ENCODE measurements at regions not wholly inside any gene's neighbourhood (a gene's known extent, or its start where the extent isn't known, plus 50 kb on each side); places are given as distances from the start of the nearest gene placed in this dataset.

DNA sequence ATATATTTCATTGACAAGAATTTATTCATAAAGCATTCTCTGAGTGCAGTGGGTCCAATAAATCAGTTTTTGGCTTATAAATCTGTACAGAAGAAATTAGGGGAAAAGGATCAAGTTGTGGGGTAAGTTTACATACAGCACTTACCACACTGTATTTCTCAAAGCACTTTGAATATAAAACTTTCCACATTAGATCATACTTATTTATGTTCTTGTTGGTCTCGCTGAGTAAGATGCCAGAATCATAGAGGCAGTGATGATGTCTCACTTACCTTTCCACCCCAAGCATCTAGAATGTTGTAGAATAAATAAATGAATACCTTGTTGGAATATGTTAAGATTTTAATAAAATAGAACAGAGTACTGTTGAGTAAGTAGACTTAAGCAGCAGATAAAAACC lies 279.1 kb downstream of the PCDH20 start:
- H3K9me3 Mint-ChIP-seq = peaks cover 0 to 3% (median 0%) of the 10 kb centered on the region in 7 donors
- Histone ChIP-seq H3K27me3 (ENCODE audit: control insufficient read depth in 2 of 2, insufficient read depth in 2 of 2, low read length in 2 of 2) (no peaks in the 10 kb centered on the region), H3K79me2 (ENCODE audit: insufficient read depth, low read length) (no peaks in the 10 kb centered on the region), H3K9ac (ENCODE audit: insufficient read depth, low read length, poor library complexity, severe bottlenecking) (no peak overlapping the region), H3K4me2 (replicated peaks; ENCODE audit: extremely low read depth, low read length, poor library complexity, severe bottlenecking) (no peak overlapping the region), H3K4me1 (ENCODE audit: control insufficient read depth in 1 of 2, insufficient read depth in 2 of 2, low read length in 2 of 2) (no peaks in the 10 kb centered on the region), H4K20me1 (ENCODE audit: insufficient read depth, low read length) (no peaks in the 10 kb centered on the region), H3K36me3 (replicated peaks in 1 of 2; ENCODE audit: control insufficient read depth in 1 of 2, insufficient read depth in 2 of 2, low read length in 2 of 2) (no peaks in the 10 kb centered on the region), H3K4me3 (replicated peaks in 1 of 3; ENCODE audit: low read depth in 2 of 3, low read length in 3 of 3) (no peak overlapping the region), H3K9me3 (replicated peaks in 1 of 2; ENCODE audit: control insufficient read depth in 1 of 2, insufficient read depth in 1 of 2, low read length in 2 of 2) (peaks cover 0 to under 1% of the 10 kb centered on the region in 2 donors), H3K27ac (ENCODE audit: low read depth in 1 of 2, low read length in 2 of 2) (no peak overlapping the region), H2AFZ (ENCODE audit: insufficient read depth, low read depth, low read length, poor library complexity, severe bottlenecking) (no peak overlapping the region)
- no peaks in the 10 kb centered on the region for H3K4me1 Mint-ChIP-seq
- H3K27me3 Mint-ChIP-seq (ENCODE audit: low read depth in 3 of 3) = no peaks in the 10 kb centered on the region
- no peaks in the 10 kb centered on the region for H3K36me3 Mint-ChIP-seq
- intact Hi-C loops (cut with micrococcal nuclease) = no loop called here
- no peak for DNase-seq
- H3K4me3 Mint-ChIP-seq = no peak overlapping the region
- WGBS (ENCODE audit: insufficient coverage) = no CpG with 5 or more reads among the region's 1 CpG
- TF ChIP-seq, protein P1, sequence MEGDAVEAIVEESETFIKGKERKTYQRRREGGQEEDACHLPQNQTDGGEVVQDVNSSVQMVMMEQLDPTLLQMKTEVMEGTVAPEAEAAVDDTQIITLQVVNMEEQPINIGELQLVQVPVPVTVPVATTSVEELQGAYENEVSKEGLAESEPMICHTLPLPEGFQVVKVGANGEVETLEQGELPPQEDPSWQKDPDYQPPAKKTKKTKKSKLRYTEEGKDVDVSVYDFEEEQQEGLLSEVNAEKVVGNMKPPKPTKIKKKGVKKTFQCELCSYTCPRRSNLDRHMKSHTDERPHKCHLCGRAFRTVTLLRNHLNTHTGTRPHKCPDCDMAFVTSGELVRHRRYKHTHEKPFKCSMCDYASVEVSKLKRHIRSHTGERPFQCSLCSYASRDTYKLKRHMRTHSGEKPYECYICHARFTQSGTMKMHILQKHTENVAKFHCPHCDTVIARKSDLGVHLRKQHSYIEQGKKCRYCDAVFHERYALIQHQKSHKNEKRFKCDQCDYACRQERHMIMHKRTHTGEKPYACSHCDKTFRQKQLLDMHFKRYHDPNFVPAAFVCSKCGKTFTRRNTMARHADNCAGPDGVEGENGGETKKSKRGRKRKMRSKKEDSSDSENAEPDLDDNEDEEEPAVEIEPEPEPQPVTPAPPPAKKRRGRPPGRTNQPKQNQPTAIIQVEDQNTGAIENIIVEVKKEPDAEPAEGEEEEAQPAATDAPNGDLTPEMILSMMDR (IDR thresholded peaks at IDR 0.05) = no peak
- no peak overlapping the region for H3K27ac Mint-ChIP-seq

DNA sequence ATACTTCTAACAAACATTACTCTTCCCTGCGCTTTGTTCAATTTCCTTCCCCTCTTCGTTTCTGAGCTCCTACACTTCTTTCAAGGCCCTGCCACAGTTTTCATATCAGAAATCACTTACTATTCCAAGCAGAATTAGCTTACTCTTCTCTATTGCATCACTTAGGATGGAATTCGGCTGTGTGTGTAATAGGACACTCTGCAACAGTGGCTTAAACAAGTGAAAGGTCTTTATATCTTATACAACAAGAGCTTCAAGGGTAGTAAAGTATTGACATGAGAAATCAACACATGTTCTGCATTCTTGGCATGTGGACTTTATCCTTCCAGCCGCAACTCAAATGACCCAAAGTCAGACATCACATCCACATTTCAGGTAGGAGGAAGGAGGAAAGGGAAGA lies 279.6 kb downstream of the PCDH20 start:
- H3K4me2 ChIP-seq (replicated peaks; ENCODE audit: extremely low read depth, low read length, poor library complexity, severe bottlenecking) = no peak overlapping the region
- intact Hi-C loops (cut with micrococcal nuclease) = no loop called here
- no peaks in the 10 kb centered on the region for H3K36me3 ChIP-seq (replicated peaks in 1 of 2; ENCODE audit: control insufficient read depth in 1 of 2, insufficient read depth in 2 of 2, low read length in 2 of 2)
- no peak overlapping the region for H3K27ac ChIP-seq (ENCODE audit: low read depth in 1 of 2, low read length in 2 of 2)
- Mint-ChIP-seq H3K4me1 (no peaks in the 10 kb centered on the region), H3K27me3 (ENCODE audit: low read depth in 3 of 3) (no peaks in the 10 kb centered on the region), H3K27ac (no peak overlapping the region), H3K9me3 (peaks cover 0 to 3% (median 0%) of the 10 kb centered on the region in 7 donors), H3K36me3 (no peaks in the 10 kb centered on the region), H3K4me3 (no peak overlapping the region)
- WGBS (ENCODE audit: insufficient coverage) = no CpG with 5 or more reads among the region's 4 CpGs
- H3K4me1 ChIP-seq (ENCODE audit: control insufficient read depth in 1 of 2, insufficient read depth in 2 of 2, low read length in 2 of 2) = no peaks in the 10 kb centered on the region
- no peaks in the 10 kb centered on the region for H3K27me3 ChIP-seq (ENCODE audit: control insufficient read depth in 2 of 2, insufficient read depth in 2 of 2, low read length in 2 of 2)
- no peak for DNase-seq
- H3K9ac ChIP-seq (ENCODE audit: insufficient read depth, low read length, poor library complexity, severe bottlenecking) = no peak overlapping the region
- TF ChIP-seq, protein P1 (IDR thresholded peaks at IDR 0.05) = no peak
- no peak overlapping the region for H3K4me3 ChIP-seq (replicated peaks in 1 of 3; ENCODE audit: low read depth in 2 of 3, low read length in 3 of 3)
- no peaks in the 10 kb centered on the region for H4K20me1 ChIP-seq (ENCODE audit: insufficient read depth, low read length)
- no peaks in the 10 kb centered on the region for H3K9me3 ChIP-seq (replicated peaks in 1 of 2; ENCODE audit: control insufficient read depth in 1 of 2, insufficient read depth in 1 of 2, low read length in 2 of 2)
- no peaks in the 10 kb centered on the region for H3K79me2 ChIP-seq (ENCODE audit: insufficient read depth, low read length)
- no peak overlapping the region for H2AFZ ChIP-seq (ENCODE audit: insufficient read depth, low read depth, low read length, poor library complexity, severe bottlenecking)

Measured in CD14-positive monocyte (primary cell).